Neural progenitor cell (in vitro differentiated cells): ENCODE measurements at regions not wholly inside any gene's neighbourhood (a gene's known extent, or its start where the extent isn't known, plus 50 kb on each side); places are given as distances from the start of the nearest gene placed in this dataset.
A peak's percentile ranks its signal among the peaks of the same experiment; 100 is the strongest.

Experiments used
- EZH2 ChIP-seq: fragments of 200-600 bp; sonication (generic); IDR thresholded peaks from 2 replicates; pipeline ENCODE4 v1.6.1; 2017; ENCODE audit warnings: antibody characterized with exemption, mild to moderate bottlenecking, moderate library complexity
- TF ChIP-seq, protein P1 (sequence below): fragments of 200-600 bp; sonication (generic); IDR thresholded peaks from 2 replicates; pipeline ENCODE4 v1.5.1; 2017; ENCODE audit warnings: antibody characterized with exemption, mild to moderate bottlenecking

DNA sequence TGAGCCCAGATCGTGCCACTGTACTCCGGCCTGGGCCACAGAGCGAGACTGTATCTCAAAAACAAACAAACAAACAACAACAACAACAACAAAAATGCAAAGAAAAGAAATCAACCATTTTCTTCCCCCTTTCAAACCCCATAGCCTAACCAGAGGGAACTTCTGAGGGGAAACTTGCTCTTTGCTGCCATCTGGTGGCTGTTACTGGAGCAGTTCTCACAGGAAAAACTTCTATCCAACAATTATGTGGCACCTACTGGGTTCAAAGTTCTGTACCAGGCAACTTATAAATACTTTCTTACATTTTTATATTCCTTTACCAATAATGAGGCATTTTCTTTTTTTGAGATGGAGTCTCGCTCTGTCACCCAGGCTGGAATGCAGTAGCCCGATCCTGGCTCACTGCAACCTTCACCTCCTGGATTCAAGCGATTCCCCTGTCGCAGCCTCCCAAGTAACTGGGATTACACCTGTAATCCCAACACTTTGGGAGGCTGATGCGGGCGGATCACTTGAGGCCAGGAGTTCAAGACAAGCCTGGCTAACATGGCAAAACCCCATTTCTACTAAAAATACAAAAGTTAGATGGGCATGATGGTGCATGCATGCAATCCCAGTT is 50.9 kb upstream of the BICDL1 start:
- no peak for TF ChIP-seq EZH2
- TF ChIP-seq, protein P1, sequence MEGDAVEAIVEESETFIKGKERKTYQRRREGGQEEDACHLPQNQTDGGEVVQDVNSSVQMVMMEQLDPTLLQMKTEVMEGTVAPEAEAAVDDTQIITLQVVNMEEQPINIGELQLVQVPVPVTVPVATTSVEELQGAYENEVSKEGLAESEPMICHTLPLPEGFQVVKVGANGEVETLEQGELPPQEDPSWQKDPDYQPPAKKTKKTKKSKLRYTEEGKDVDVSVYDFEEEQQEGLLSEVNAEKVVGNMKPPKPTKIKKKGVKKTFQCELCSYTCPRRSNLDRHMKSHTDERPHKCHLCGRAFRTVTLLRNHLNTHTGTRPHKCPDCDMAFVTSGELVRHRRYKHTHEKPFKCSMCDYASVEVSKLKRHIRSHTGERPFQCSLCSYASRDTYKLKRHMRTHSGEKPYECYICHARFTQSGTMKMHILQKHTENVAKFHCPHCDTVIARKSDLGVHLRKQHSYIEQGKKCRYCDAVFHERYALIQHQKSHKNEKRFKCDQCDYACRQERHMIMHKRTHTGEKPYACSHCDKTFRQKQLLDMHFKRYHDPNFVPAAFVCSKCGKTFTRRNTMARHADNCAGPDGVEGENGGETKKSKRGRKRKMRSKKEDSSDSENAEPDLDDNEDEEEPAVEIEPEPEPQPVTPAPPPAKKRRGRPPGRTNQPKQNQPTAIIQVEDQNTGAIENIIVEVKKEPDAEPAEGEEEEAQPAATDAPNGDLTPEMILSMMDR: peak; percentile 91
